HG03342 (cell line): ENCODE measurements at regions not wholly inside any gene's neighbourhood (a gene's known extent, or its start where the extent isn't known, plus 50 kb on each side); places are given as distances from the start of the nearest gene placed in this dataset.

Experiments used
- ATAC-seq: cut with Tn5 transposase; IDR thresholded peaks from one replicate; pipeline ENCODE4 v1.9.1; 2021; ENCODE audit warnings: mild to moderate bottlenecking, moderate library complexity; ENCODE audit not compliant: unreplicated experiment

- no peak for ATAC-seq
Observed at GRCh38 chr6:153790876-153791473, 248.1 kb upstream of the OPRM1 start.

DNA sequence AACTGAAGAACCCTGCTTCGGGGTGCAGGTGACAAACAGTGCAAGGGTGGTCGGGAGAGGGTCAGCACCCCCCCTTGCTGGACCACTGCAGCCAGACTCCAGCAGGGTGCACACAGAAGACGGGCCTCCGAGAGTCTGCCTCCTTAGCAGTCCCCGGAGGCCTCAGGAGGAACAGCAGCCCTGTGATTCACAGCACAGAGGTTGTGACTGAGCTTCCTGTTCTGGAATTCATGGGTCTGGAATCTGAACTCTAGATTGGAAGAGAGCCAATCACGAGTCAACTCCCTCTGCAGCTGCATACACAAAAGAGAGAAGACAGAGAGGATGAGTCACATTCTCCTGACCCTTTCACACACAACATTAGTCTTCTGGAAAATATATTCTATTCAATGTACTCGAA is 249.0 kb upstream of the OPRM1 start:
- no peak for ATAC-seq

GRCh38 chr6:153787341-153787606 is 251.8 kb upstream of the OPRM1 start:
- ATAC-seq, result no peak

DNA sequence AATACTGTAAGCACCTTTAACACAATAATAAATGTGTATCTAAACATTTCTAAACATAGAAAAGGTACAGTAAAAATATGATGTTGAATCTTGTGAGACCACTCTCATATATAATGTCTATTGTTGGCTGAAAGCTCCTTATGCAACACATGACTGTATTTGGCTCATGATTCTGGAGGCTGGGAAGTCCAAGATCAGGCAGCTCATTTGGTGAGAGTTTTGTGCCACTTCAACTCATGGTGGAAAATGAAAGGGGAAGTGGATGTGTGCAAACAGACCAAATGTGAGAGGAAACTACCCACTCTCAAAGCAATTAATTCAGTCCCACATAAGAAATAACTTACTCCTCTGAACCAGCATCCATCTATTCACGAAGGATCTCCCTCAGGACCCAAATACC is 257.7 kb upstream of the OPRM1 start:
- no peak for ATAC-seq

- ATAC-seq, result no peak
Observed at GRCh38 chr6:153780011-153780410, 259.0 kb upstream of the OPRM1 start.

GRCh38 chr6:153778216-153778615 is 260.8 kb upstream of the OPRM1 start:
- no peak for ATAC-seq

- no peak for ATAC-seq
Observed at GRCh38 chr6:153771577-153771976, 267.5 kb upstream of the OPRM1 start.

- no peak for ATAC-seq
Observed at GRCh38 chr6:153767127-153767526, 271.9 kb upstream of the OPRM1 start.

- no peak for ATAC-seq
Observed at GRCh38 chr6:153758516-153758915, 280.5 kb upstream of the OPRM1 start.

DNA sequence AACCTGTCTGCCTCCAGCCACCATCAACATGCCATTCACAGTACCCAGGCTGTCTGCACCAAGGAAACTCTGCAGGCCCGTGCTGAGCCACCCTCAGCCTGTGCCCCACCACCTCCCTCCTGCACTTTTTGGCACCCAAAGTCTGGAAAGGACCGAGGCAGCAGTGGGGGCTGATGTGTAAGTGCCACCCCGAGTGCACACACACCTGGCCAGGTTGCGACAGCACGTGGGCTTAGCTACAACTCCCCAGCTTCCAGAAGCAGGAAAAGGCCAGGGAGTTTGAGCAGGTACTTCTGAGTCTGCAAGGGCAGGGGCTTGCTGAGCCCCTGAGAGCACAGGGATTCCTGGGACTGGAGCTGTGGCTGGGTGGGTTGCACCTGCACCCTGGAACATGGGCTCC is 303.3 kb upstream of the OPRM1 start:
- ATAC-seq, result no peak

DNA sequence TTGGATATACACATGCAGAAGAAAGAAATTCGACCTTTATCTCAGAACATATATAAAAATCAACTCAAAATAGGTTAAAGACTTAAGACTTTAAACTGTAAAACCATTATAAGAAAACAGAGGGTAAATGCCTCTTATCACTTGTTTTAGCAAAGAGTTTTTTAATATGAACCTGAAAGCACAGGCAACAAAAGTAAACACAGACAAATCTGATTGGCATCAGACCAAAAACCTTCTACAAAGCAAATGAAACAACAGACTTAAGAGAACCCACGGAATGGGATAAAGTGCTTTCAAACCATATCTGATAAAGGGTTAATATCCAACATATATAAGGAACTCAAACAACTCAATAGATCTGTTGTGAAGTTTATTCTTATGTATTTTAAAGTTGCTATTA is 309.9 kb upstream of the OPRM1 start:
- no peak for ATAC-seq

DNA sequence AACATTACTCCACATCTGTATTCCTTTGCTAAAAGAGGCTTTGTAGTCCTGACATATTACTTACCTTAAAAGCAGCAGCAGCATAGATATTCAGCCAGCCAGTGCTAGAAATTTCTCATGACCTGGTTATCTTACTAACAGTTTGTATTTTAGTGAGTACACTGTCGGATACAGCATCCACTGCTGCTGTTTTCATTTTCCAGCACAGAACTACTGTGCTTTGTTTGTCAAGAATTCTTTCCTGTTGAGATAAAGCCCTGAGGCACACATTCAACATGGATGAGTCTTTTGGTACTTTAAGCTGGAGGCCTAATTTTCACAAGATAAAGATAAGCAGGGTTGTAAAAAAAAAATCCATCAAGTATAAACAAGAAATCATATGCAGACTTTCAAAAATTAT is 311.2 kb upstream of the OPRM1 start:
- ATAC-seq, result no peak

DNA sequence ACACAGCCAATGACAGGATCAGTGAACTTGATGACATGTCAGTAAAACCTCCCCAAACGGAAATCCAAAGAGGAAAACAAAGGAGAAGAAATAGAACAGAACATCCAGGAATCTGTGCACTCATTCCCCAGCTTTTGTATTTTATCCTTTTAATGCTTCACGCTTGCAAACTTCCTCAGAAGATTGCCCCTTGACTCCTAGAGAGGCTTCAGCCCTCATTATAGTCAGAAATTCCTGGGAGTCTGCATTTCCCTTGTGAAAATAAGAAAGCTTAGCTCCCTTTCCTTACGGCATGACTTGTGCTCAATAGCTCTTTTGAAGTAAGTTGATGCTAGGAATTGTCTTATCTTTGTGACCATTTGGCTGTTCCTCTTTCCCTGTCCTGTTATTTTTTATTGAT is 313.6 kb upstream of the OPRM1 start:
- ATAC-seq, result no peak

DNA sequence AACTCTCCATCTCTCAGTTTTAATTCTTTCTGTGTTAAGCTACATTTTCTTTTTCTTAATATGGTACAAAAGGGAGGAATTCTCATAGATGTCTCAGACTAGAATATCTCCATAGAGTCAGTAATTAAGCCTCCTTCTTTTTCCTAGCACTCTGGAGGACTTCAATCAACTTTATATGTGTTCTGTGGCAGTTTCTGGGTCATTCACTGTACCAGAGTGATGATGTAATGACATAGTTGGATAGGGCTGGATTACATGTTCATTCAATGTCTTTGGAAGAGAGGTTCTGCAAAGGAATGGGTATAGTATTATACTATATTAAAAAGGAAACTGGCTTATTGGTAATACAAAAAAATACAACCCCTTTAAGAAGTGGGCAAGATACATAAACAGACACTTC is 318.3 kb upstream of the OPRM1 start:
- ATAC-seq, result no peak

DNA sequence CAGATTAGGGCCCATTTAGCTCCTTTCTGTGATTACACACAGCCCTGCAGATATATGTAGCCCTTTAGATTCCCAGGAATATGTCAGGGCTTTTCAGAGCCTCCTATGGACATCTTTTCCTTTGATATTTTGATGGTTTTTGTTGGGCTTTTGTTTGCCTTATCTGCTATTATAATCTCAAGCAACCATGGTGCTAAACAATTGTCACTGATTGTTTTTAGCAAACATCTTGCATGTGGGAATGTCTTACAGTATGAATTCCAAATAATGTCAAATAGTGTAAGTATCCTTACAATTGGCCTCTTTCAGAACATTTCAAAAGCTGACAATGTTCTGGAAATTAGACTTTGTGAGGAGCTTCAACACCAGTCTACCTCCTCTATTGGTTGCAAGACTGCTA is 333.6 kb upstream of the OPRM1 start:
- ATAC-seq, result no peak

GRCh38 chr6:153702671-153703070 is 336.4 kb upstream of the OPRM1 start:
- no peak for ATAC-seq

GRCh38 chr6:153698637-153699036 is 340.4 kb upstream of the OPRM1 start:
- ATAC-seq, result no peak

- ATAC-seq, result no peak
Observed at GRCh38 chr6:153698001-153698400, 341.0 kb upstream of the OPRM1 start.

DNA sequence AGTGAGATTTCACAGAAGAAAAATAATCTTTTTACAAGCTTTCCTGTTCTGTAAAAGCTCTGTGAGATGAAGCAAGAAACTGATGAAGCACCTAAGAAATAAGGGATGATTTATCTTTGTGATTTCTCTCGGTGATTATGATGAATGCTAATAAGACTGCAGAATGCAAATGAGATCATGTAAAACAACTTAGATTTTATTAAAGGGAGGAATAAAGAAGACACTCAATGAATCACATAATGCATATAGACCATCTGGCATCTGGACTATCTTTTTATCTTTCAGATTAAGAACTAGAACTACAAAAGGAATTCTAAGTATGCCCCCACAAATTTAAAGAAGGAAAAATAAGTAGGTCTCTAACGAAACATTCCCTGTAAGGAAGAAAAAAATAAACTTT is 361.5 kb upstream of the OPRM1 start:
- no peak for ATAC-seq

DNA sequence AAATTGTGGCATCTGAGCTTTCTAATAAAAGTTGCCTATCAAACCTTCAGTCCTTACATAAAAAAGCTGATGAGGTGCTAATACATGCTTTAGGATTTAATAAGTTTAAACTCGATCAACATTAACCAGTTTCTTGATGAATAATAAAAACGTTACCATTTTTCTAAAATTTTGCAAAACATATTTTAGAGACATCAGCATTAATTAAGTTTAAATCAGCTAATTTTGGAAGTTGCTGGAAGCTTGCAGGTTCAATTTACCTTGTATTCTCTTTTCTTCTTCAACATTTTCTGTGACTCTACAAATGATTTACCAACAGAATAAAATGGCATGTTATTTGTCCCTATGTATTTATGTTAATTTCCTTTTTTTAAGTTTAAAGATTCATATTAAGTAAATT is 365.3 kb upstream of the OPRM1 start:
- no peak for ATAC-seq

GRCh38 chr6:153673225-153673624 is 365.8 kb upstream of the OPRM1 start:
- no peak for ATAC-seq

- ATAC-seq, result no peak
Observed at GRCh38 chr6:153670403-153671026, 368.5 kb upstream of the OPRM1 start.

DNA sequence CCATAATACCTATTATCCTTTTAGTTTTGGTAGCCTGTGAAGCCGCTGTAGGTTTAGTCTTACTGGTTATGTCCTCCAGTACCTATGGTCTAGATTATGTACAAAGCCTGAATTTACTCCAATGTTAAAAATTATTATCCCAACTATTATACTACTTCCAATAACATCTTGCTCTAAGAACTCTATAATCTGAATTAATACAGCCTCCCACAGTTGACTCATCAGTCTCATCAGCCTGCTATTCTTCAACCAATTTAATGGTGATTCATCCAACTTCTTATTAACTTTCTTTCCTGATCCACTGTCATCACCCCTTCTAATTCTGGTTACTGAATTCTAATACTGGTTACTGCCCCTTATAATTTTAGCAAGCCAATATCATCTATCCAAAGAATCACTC is 370.3 kb upstream of the OPRM1 start:
- no peak for ATAC-seq
